ENCODE measurements at regions not wholly inside any gene's neighbourhood (a gene's known extent, or its start where the extent isn't known, plus 50 kb on each side); places are given as distances from the start of the nearest gene placed in this dataset.

DNA sequence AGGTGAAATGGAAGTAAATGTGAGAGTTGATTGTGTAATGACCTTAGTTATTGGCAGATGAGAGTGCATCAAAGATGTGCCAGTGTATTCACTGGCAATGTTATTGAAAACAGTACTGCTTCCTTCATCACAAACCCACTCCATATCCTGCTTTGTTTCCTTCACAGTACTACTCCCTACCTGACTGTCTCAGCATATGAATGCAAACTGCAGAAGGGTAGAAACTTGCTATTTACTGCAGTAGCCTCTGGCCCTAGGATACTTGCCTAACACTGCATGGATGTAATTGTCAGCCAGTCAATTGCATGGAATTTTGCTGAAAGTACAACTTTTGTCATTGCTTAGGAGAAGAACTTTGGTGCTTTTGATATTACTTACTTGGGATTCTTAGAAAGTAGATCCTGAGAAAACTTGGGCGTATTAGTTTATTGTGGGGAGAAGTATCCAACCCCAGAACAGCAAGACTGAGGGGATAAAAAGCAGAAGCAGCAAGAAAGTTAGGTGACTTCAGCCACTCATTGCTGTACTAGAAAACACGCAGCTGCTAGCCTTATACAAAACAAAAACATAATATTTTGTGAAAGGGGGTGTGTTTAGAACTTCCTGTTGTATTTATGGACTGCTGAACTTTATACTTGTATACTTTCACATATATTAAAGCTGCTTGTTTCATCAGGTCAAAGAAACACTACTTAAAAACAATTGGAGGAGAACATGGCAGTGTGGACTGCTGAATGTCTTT lies 219.0 kb downstream of the CCNG2 start:
- intact Hi-C loops (cut with DNase I; ENCODE audit: low total_unique reads) (no loop called here), in situ Hi-C loops (cut with MboI; ENCODE audit: low pct_ligation_motif_present in 1 of 4, low pct_unique_long_range_greater_than_20kb in 1 of 4, low sequenced_read_pairs in 3 of 4) (loop anchor here in 2 of 4 donors (10.0 kb wide), 2 partner anchors 59 to 229 kb away; partner anchors contain the start of gene CXCL13 (in 1 of the 2))
- no peaks in the 10 kb centered on the region for H3K4me1 ChIP-seq
- no peak overlapping the region for H3K27ac ChIP-seq
- no peak for DNase-seq
- no peak overlapping the region for H3K4me3 ChIP-seq
- no peaks in the 10 kb centered on the region for H3K27me3 ChIP-seq
- no peaks in the 10 kb centered on the region for H3K36me3 ChIP-seq
- no peaks in the 10 kb centered on the region for H3K9me3 ChIP-seq
- 70% methylated on average over 2 of the region's 2 CpGs; no CpG with 5 or more reads in 1 of the 2 donors for whole genome bisulfite sequencing, 2 donors (ENCODE audit: low coverage in 1 of 2)
- TF ChIP-seq, protein P1, sequence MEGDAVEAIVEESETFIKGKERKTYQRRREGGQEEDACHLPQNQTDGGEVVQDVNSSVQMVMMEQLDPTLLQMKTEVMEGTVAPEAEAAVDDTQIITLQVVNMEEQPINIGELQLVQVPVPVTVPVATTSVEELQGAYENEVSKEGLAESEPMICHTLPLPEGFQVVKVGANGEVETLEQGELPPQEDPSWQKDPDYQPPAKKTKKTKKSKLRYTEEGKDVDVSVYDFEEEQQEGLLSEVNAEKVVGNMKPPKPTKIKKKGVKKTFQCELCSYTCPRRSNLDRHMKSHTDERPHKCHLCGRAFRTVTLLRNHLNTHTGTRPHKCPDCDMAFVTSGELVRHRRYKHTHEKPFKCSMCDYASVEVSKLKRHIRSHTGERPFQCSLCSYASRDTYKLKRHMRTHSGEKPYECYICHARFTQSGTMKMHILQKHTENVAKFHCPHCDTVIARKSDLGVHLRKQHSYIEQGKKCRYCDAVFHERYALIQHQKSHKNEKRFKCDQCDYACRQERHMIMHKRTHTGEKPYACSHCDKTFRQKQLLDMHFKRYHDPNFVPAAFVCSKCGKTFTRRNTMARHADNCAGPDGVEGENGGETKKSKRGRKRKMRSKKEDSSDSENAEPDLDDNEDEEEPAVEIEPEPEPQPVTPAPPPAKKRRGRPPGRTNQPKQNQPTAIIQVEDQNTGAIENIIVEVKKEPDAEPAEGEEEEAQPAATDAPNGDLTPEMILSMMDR (IDR thresholded peaks at IDR 0.05) = no peak
- TF ChIP-seq POLR2A (IDR thresholded peaks at IDR 0.05) (no peak), EP300 (IDR thresholded peaks at IDR 0.05; ENCODE audit: low read depth) (no peak), POLR2AphosphoS5 (IDR thresholded peaks at IDR 0.05) (no peak)

DNA sequence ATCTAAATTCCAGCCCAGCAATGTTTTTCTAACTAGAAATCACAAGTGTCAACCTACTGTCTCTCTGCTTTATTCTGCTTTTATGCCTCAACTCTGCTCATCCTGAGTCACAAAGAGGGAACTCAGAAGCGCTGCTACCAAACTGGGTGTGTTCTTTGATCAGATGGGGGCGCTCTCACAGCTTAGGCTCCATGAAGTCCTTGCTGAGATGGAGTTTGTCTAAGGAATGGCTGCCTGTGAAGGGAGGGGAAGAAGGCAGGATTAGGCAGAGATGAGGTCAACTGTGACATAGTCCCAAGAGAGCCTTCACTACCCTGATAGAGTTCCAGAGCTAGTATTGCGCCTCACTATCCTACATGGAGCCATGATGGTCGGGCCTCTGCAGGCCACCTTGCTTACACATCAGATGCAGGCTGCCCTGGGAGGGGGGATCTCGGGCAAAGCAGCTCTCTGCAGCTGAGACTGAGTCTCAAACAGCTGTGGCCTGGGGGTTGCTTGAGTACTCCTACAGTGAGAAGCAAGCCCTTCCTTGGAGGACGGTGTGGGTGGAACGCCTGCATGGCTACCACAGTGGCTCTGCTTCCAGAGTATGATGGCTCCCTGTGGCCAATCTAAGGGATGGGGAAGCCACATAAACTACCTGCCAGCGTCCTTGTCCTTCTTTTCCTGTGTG lies 219.9 kb downstream of the CCNG2 start:
- no peak for DNase-seq
- TF ChIP-seq, protein P1 (IDR thresholded peaks at IDR 0.05) = no peak
- TF ChIP-seq POLR2A (IDR thresholded peaks at IDR 0.05) = no peak
- no peak for TF ChIP-seq EP300 (IDR thresholded peaks at IDR 0.05; ENCODE audit: low read depth)
- no peak for TF ChIP-seq POLR2AphosphoS5 (IDR thresholded peaks at IDR 0.05)
- no peaks in the 10 kb centered on the region for H3K27me3 ChIP-seq
- 65 to 68% methylated on average over 4 to 8 of the region's 8 CpGs for WGBS, 2 donors (ENCODE audit: low coverage in 1 of 2)
- H3K9me3 ChIP-seq = no peaks in the 10 kb centered on the region
- in situ Hi-C loops (cut with MboI; ENCODE audit: low pct_ligation_motif_present in 1 of 4, low pct_unique_long_range_greater_than_20kb in 1 of 4, low sequenced_read_pairs in 3 of 4) = loop anchor here in 2 of 4 donors (10.0 kb wide), 2 partner anchors 58 to 228 kb away; partner anchors contain the start of gene CXCL13 (in 1 of the 2)
- H3K4me3 ChIP-seq = no peak overlapping the region
- H3K27ac ChIP-seq = no peak overlapping the region
- no peaks in the 10 kb centered on the region for H3K4me1 ChIP-seq
- H3K36me3 ChIP-seq = no peaks in the 10 kb centered on the region
- intact Hi-C loops (cut with DNase I; ENCODE audit: low total_unique reads) = no loop called here

DNA sequence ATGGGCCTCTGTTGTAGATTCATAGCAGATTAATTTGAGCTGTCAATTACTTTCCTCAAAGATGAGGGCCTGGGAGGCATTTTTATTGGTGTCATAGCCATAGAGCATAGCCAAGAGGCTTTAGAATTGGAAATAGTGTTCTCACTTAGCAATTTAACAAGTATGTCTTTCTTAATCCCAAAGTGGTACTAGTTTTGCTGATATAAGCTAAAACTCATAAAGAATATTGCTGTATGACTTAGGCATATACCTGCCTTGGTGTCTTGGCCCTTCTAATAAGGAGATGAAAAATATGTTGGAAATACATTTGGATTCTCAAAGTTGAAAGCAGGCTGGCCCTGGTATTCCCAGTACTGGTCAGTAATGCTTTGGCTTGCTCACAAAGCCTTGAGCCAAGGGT lies 221.5 kb upstream of the CXCL13 start:
- TF ChIP-seq POLR2A (IDR thresholded peaks at IDR 0.05) = no peak
- no peak for TF ChIP-seq POLR2AphosphoS5 (IDR thresholded peaks at IDR 0.05)
- TF ChIP-seq, protein P1 (IDR thresholded peaks at IDR 0.05) = no peak
- TF ChIP-seq EP300 (IDR thresholded peaks at IDR 0.05; ENCODE audit: low read depth) = no peak
- Histone ChIP-seq H3K27me3 (no peaks in the 10 kb centered on the region), H3K9me3 (no peaks in the 10 kb centered on the region), H3K4me1 (no peaks in the 10 kb centered on the region), H3K36me3 (no peaks in the 10 kb centered on the region), H3K4me3 (no peak overlapping the region), H3K27ac (no peak overlapping the region)
- intact Hi-C loops (cut with DNase I; ENCODE audit: low total_unique reads) (no loop called here), in situ Hi-C loops (cut with MboI; ENCODE audit: low pct_ligation_motif_present in 1 of 4, low pct_unique_long_range_greater_than_20kb in 1 of 4, low sequenced_read_pairs in 3 of 4) (loop anchor here in 2 of 4 donors (10.0 kb wide), 2 partner anchors 51 to 221 kb away; partner anchors contain the start of gene CXCL13 (in 2 of the 2))
- no peak for DNase-seq
